Mesodermal cell (in vitro differentiated cells): ENCODE measurements at regions not wholly inside any gene's neighbourhood (a gene's known extent, or its start where the extent isn't known, plus 50 kb on each side); places are given as distances from the start of the nearest gene placed in this dataset.

ENCODE experiments used
- H3K27ac ChIP-seq: 2 replicates; pipeline ENCODE4 v1.7.0; 2013; ENCODE audit warnings: mild to moderate bottlenecking, low read depth, low read length, moderate library complexity; ENCODE audit not compliant: severe bottlenecking
- H3K36me3 ChIP-seq: 2 replicates; pipeline ENCODE4 v1.7.1; 2013; ENCODE audit warnings: mild to moderate bottlenecking, low read length, moderate library complexity; ENCODE audit not compliant: control insufficient read depth, insufficient read depth
- H3K4me1 ChIP-seq: one replicate; pipeline ENCODE4 v1.7.1; 2013; ENCODE audit warnings: mild to moderate bottlenecking, low read length; ENCODE audit not compliant: insufficient read depth, control insufficient read depth, poor library complexity, severe bottlenecking
- H3K4me3 ChIP-seq: 2 replicates; pipeline ENCODE4 v1.7.0; 2013; ENCODE audit warnings: low read length, control low read depth, mild to moderate bottlenecking; ENCODE audit not compliant: insufficient read depth, poor library complexity, severe bottlenecking; ENCODE audit errors: extremely low read depth
- H3K9me3 ChIP-seq: 2 replicates; pipeline ENCODE4 v1.7.1; 2013; ENCODE audit warnings: mild to moderate bottlenecking, low read length, moderate library complexity; ENCODE audit not compliant: control insufficient read depth
- WGBS, 2 experiments: methylation state at CpG; one replicate each; pipeline ENCODE4 v1.1.5; 2013; ENCODE audit warnings: missing lambda C conversion rate in 2 of 2; ENCODE audit not compliant: insufficient coverage in 2 of 2; 5-methylcytosine and 5-hydroxymethylcytosine counted together

GRCh38 chr13:74045583-74045982 lies 88.6 kb downstream of the KLF12 start:
- H3K4me3 ChIP-seq: no peak overlapping the region
- 89 to 100% methylated on average over 2 to 3 of the region's 6 CpGs for WGBS, 2 experiments
- H3K36me3 ChIP-seq: no peaks in the 10 kb centered on the region
- H3K27ac ChIP-seq: no peak overlapping the region
- H3K4me1 ChIP-seq: no peaks in the 10 kb centered on the region
- H3K9me3 ChIP-seq: no peaks in the 10 kb centered on the region

- Histone ChIP-seq H3K4me3 (no peak overlapping the region), H3K36me3 (no peaks in the 10 kb centered on the region), H3K4me1 (no peaks in the 10 kb centered on the region), H3K27ac (no peak overlapping the region), H3K9me3 (no peaks in the 10 kb centered on the region)
- 100% methylated on average over 1 of the region's 5 CpGs; no CpG with 5 or more reads in 1 of the 2 experiments for WGBS, 2 experiments
Measured at GRCh38 chr13:74043237-74043636, 91.0 kb downstream of the KLF12 start.

GRCh38 chr13:74040200-74040599 lies 94.0 kb downstream of the KLF12 start:
- Histone ChIP-seq H3K9me3 (no peaks in the 10 kb centered on the region), H3K4me3 (no peak overlapping the region), H3K4me1 (no peaks in the 10 kb centered on the region), H3K36me3 (no peaks in the 10 kb centered on the region), H3K27ac (no peak overlapping the region)
- WGBS, 2 experiments: 27 to 38% methylated on average over 2 to 3 of the region's 4 CpGs

- H3K36me3 ChIP-seq: no peaks in the 10 kb centered on the region
- H3K4me1 ChIP-seq: no peaks in the 10 kb centered on the region
- H3K27ac ChIP-seq: no peak overlapping the region
- WGBS, 2 experiments: no CpG with 5 or more reads among the region's 3 CpGs
- H3K9me3 ChIP-seq: no peaks in the 10 kb centered on the region
- H3K4me3 ChIP-seq: no peak overlapping the region
Measured at GRCh38 chr13:74039667-74040066, 94.5 kb downstream of the KLF12 start.

GRCh38 chr13:74039154-74039553 lies 95.0 kb downstream of the KLF12 start:
- 100% methylated on average over 1 of the region's 2 CpGs; no CpG with 5 or more reads in 1 of the 2 experiments for WGBS, 2 experiments
- Histone ChIP-seq H3K27ac (no peak overlapping the region), H3K36me3 (no peaks in the 10 kb centered on the region), H3K4me1 (no peaks in the 10 kb centered on the region), H3K4me3 (no peak overlapping the region), H3K9me3 (no peaks in the 10 kb centered on the region)

GRCh38 chr13:74037762-74038161 lies 96.4 kb downstream of the KLF12 start:
- Histone ChIP-seq H3K4me3 (no peak overlapping the region), H3K27ac (no peak overlapping the region), H3K9me3 (no peaks in the 10 kb centered on the region), H3K36me3 (no peaks in the 10 kb centered on the region), H3K4me1 (no peaks in the 10 kb centered on the region)

- H3K27ac ChIP-seq: no peak overlapping the region
- H3K36me3 ChIP-seq: no peaks in the 10 kb centered on the region
- WGBS, 2 experiments: no CpG with 5 or more reads among the region's 2 CpGs
- H3K4me3 ChIP-seq: no peak overlapping the region
- H3K9me3 ChIP-seq: no peaks in the 10 kb centered on the region
- H3K4me1 ChIP-seq: no peaks in the 10 kb centered on the region
Measured at GRCh38 chr13:74036373-74036772, 97.8 kb downstream of the KLF12 start.

GRCh38 chr13:74035896-74036295 lies 98.3 kb downstream of the KLF12 start:
- Histone ChIP-seq H3K36me3 (no peaks in the 10 kb centered on the region), H3K4me1 (no peaks in the 10 kb centered on the region), H3K9me3 (no peaks in the 10 kb centered on the region), H3K27ac (no peak overlapping the region), H3K4me3 (no peak overlapping the region)
- WGBS, 2 experiments: 92 to 94% methylated on average over 3 of the region's 3 CpGs

- 93 to 98% methylated on average over 4 of the region's 4 CpGs for WGBS, 2 experiments
- H3K27ac ChIP-seq: no peak overlapping the region
- peaks cover 2% of the 10 kb centered on the region for H3K4me1 ChIP-seq
- H3K9me3 ChIP-seq: no peaks in the 10 kb centered on the region
- no peaks in the 10 kb centered on the region for H3K36me3 ChIP-seq
- no peak overlapping the region for H3K4me3 ChIP-seq
Measured at GRCh38 chr13:74032325-74032724, 101.9 kb downstream of the KLF12 start.

GRCh38 chr13:74027161-74027779 lies 106.9 kb downstream of the KLF12 start:
- 43 to 50% methylated on average over 1 of the region's 4 CpGs for WGBS, 2 experiments
- no peak overlapping the region for H3K4me3 ChIP-seq
- no peaks in the 10 kb centered on the region for H3K9me3 ChIP-seq
- peaks cover 9% of the 10 kb centered on the region for H3K4me1 ChIP-seq
- peak overlapping the region; percentile 68 for H3K27ac ChIP-seq
- no peaks in the 10 kb centered on the region for H3K36me3 ChIP-seq

GRCh38 chr13:74026753-74027152 lies 107.5 kb downstream of the KLF12 start:
- Histone ChIP-seq H3K36me3 (no peaks in the 10 kb centered on the region), H3K9me3 (no peaks in the 10 kb centered on the region), H3K27ac (peak overlapping the region; percentile 68), H3K4me1 (peaks cover 9% of the 10 kb centered on the region), H3K4me3 (no peak overlapping the region)
- WGBS, 2 experiments: 0% methylated on average over 3 of the region's 4 CpGs
